HCT116 (cell line): ENCODE measurements at regions not wholly inside any gene's neighbourhood (a gene's known extent, or its start where the extent isn't known, plus 50 kb on each side); places are given as distances from the start of the nearest gene placed in this dataset.

ENCODE experiments used
- ATAC-seq: fragments of 200-7000 bp; cut with Tn5 transposase; 2 replicates; pipeline ENCODE4 v1.9.1; 2020; ENCODE audit warnings: mild to moderate bottlenecking, moderate library complexity
- BruUV-seq: library from RNA; stranded (reverse); fragments of 400-500 nt; replicated peaks from 2 replicates; lab custom pipeline; 2021; lab: Mats Ljungman, UMichigan
- CTCF ChIA-PET: fragments of 300-600 bp; sonication (Branson Sonifier 250); formaldehyde crosslinking; loops from one replicate; lab custom pipeline; 2021; ENCODE audit warnings: antibody characterized with exemption; lab: Charles Lee
- POLR2A ChIA-PET: fragments of 300-600, 350-600 bp; sonication (Branson Sonifier 250); formaldehyde crosslinking; loops from one replicate; lab custom pipeline; 2021; ENCODE audit warnings: antibody characterized with exemption; lab: Charles Lee
- RAD21 ChIA-PET, 2 experiments: fragments of 300-600 bp; sonication (Branson Sonifier 250); formaldehyde crosslinking; loops; one replicate each; lab custom pipeline; 2023; ENCODE audit warnings: low total read pairs in 2 of 2; ENCODE audit not compliant: uncharacterized antibody in 2 of 2, unreplicated experiment in 2 of 2, low non-redundant PET in 1 of 2; lab: Charles Lee
- DNase-seq: peaks from one replicate; pipeline ENCODE4 v3.0.0-alpha.2; 2010; ENCODE audit warnings: low read depth, low spot score
- H2AFZ ChIP-seq: fragments of 200-600 bp; shearing (Covaris generic), sonication (generic); 2 replicates; pipeline ENCODE4 v1.6.1; 2017; ENCODE audit warnings: low read depth, mixed run types, mixed read lengths, antibody characterized with exemption, low read length; ENCODE audit not compliant: poor library complexity, severe bottlenecking
- H3K27ac ChIP-seq: 2 replicates; pipeline ENCODE4 v1.5.1; 2012; ENCODE audit warnings: low read depth, low read length
- H3K27me3 ChIP-seq: fragments of 200-600 bp; sonication (generic); 2 replicates; pipeline ENCODE4 v1.6.1; 2016; ENCODE audit warnings: mixed run types, low read length, mixed read lengths; ENCODE audit not compliant: insufficient read depth
- H3K36me3 ChIP-seq, 2 experiments: fragments of 200-500 bp in 1 of 2; fragments of 200-600 bp in 1 of 2; sonication (Bioruptor generic) in 1 of 2; sonication (generic) in 1 of 2; 2 replicates each; pipeline versions ENCODE4 v1.5.1 to v1.6.1; 2014 to 2016; ENCODE audit warnings: low read length in 2 of 2, inconsistent platforms in 1 of 2, mixed read lengths in 1 of 2, mixed run types in 1 of 2; ENCODE audit not compliant: insufficient read depth in 2 of 2, control insufficient read depth in 1 of 2
- H3K4me1 ChIP-seq, 2 experiments: fragments of 200-600 bp in 1 of 2; sonication (generic) in 1 of 2; 2 replicates each; pipeline versions ENCODE4 v1.5.1 to v1.6.1; 2012 to 2017; ENCODE audit warnings: low read length in 2 of 2, inconsistent platforms in 1 of 2, mild to moderate bottlenecking in 1 of 2, mixed read lengths in 1 of 2, mixed run types in 1 of 2, moderate library complexity in 1 of 2; ENCODE audit not compliant: insufficient read depth in 2 of 2, control insufficient read depth in 1 of 2
- H3K4me2 ChIP-seq: fragments of 200-600 bp; sonication (generic); 2 replicates; pipeline ENCODE4 v1.6.1; 2017; ENCODE audit warnings: mixed run types, low read length, mixed read lengths
- H3K4me3 ChIP-seq, 2 experiments: fragments of 200-600 bp in 1 of 2; sonication (generic) in 1 of 2; replicated peaks in 1 of 2; 2 replicates each; pipeline ENCODE4 v1.5.1; 2011 to 2016; ENCODE audit warnings: low read length in 2 of 2, control low read depth in 1 of 2, low read depth in 1 of 2, mild to moderate bottlenecking in 1 of 2, mixed read lengths in 1 of 2, mixed run types in 1 of 2
- H3K79me2 ChIP-seq: fragments of 200-600 bp; sonication (generic); 2 replicates; pipeline ENCODE4 v1.6.1; 2017; ENCODE audit warnings: mild to moderate bottlenecking, mixed run types, low read length, moderate library complexity, mixed read lengths; ENCODE audit not compliant: insufficient read depth
- H3K9ac ChIP-seq: fragments of 200-600 bp; sonication (generic); 2 replicates; pipeline ENCODE4 v1.6.1; 2016; ENCODE audit warnings: low read length, mixed read lengths
- H3K9me2 ChIP-seq: fragments of 200-600 bp; sonication (generic), shearing (Covaris generic); 2 replicates; pipeline ENCODE4 v1.6.1; 2017; ENCODE audit warnings: mixed run types, mild to moderate bottlenecking, moderate library complexity; ENCODE audit not compliant: insufficient read depth
- H3K9me3 ChIP-seq, 2 experiments: fragments of 200-500 bp in 1 of 2; fragments of 200-600 bp in 1 of 2; sonication (Bioruptor generic) in 1 of 2; sonication (generic) in 1 of 2; 2 replicates each; pipeline ENCODE4 v1.6.1; 2014 to 2017; ENCODE audit warnings: low read length in 2 of 2, mixed read lengths in 2 of 2, inconsistent platforms in 1 of 2, low read depth in 1 of 2, mild to moderate bottlenecking in 1 of 2, mixed run types in 1 of 2, moderate library complexity in 1 of 2; ENCODE audit not compliant: control insufficient read depth in 1 of 2, insufficient read depth in 1 of 2
- H4K20me1 ChIP-seq: fragments of 200-600 bp; sonication (generic), shearing (Covaris generic); 2 replicates; pipeline ENCODE4 v1.6.1; 2017; ENCODE audit warnings: mixed run types, mild to moderate bottlenecking, moderate library complexity; ENCODE audit not compliant: insufficient read depth
- CBX3 ChIP-seq: IDR thresholded peaks from 2 replicates; pipeline ENCODE4 v1.6.1; 2012; ENCODE audit warnings: low read depth
- CEBPB ChIP-seq: IDR thresholded peaks from 2 replicates; pipeline ENCODE4 v1.6.1; 2012; ENCODE audit warnings: low read depth
- CTCF ChIP-seq, 3 experiments: fragments of 200-600 bp in 1 of 3; sonication (generic) in 1 of 3; IDR thresholded peaks in 2 of 3; conservative IDR thresholded peaks in 1 of 3; 2 replicates each; pipeline ENCODE4 v1.5.1; 2012 to 2017; ENCODE audit warnings: low read depth in 2 of 3, low read length in 2 of 3, antibody characterized with exemption in 1 of 3, borderline replicate concordance in 1 of 3, control low read depth in 1 of 3, mild to moderate bottlenecking in 1 of 3, mixed read lengths in 1 of 3, mixed run types in 1 of 3, moderate library complexity in 1 of 3; ENCODE audit not compliant: insufficient read depth in 1 of 3
- EGR1 ChIP-seq: IDR thresholded peaks from 2 replicates; pipeline ENCODE4 v1.6.1; 2012; ENCODE audit warnings: low read depth
- ELF1 ChIP-seq: IDR thresholded peaks from 2 replicates; pipeline ENCODE4 v1.6.1; 2012; ENCODE audit warnings: low read depth, borderline replicate concordance
- EZH2phosphoT487 ChIP-seq: fragments of 200-600 bp; IDR thresholded peaks from 2 replicates; pipeline ENCODE4 v1.6.1; 2018; ENCODE audit warnings: antibody characterized with exemption, borderline replicate concordance
- JUND ChIP-seq: IDR thresholded peaks from 2 replicates; pipeline ENCODE4 v1.6.1; 2012
- POLR2A ChIP-seq: IDR thresholded peaks from 2 replicates; pipeline ENCODE4 v1.7.0; 2011; ENCODE audit warnings: borderline replicate concordance; ENCODE audit not compliant: insufficient read depth, insufficient read length; ENCODE audit errors: extremely low read depth
- POLR2AphosphoS5 ChIP-seq: IDR thresholded peaks from 2 replicates; pipeline ENCODE4 v1.6.1; 2011; ENCODE audit warnings: mild to moderate bottlenecking, low read depth, low read length, moderate library complexity
- RAD21 ChIP-seq: IDR thresholded peaks from 2 replicates; pipeline ENCODE4 v1.6.1; 2012; ENCODE audit warnings: low read depth, mild to moderate bottlenecking
- SIN3A ChIP-seq: IDR thresholded peaks from 2 replicates; pipeline ENCODE4 v1.6.1; 2012; ENCODE audit warnings: low read depth
- SP1 ChIP-seq: IDR thresholded peaks from 2 replicates; pipeline ENCODE4 v1.6.1; 2012; ENCODE audit warnings: low read depth
- SRF ChIP-seq: IDR thresholded peaks from 2 replicates; pipeline ENCODE4 v1.6.1; 2012; ENCODE audit warnings: low read depth
- TCF7L2 ChIP-seq: IDR thresholded peaks from 2 replicates; pipeline ENCODE4 v1.7.0; 2011; ENCODE audit warnings: borderline replicate concordance, inconsistent platforms; ENCODE audit not compliant: insufficient read depth, insufficient read length; ENCODE audit errors: extremely low read depth
- YY1 ChIP-seq: IDR thresholded peaks from 2 replicates; pipeline ENCODE4 v1.6.1; 2011; ENCODE audit warnings: low read length, low read depth, moderate library complexity, mild to moderate bottlenecking; ENCODE audit not compliant: insufficient replicate concordance; ENCODE audit errors: extremely low read depth
- ZFX ChIP-seq: fragments of 450-650 bp; IDR thresholded peaks from 2 replicates; pipeline ENCODE4 v1.6.1; 2017
- ZNF274 ChIP-seq: fragments of 200-500 bp; sonication (Bioruptor generic); IDR thresholded peaks from 2 replicates; pipeline ENCODE4 v1.6.1; 2014; ENCODE audit warnings: mild to moderate bottlenecking, low read depth, low read length, inconsistent platforms
- intact Hi-C: fragments of 100-400 bp; cut with micrococcal nuclease; formaldehyde crosslinking; loops from 2 replicates; pipeline ENCODE4 v1.10.0; 2022

DNA sequence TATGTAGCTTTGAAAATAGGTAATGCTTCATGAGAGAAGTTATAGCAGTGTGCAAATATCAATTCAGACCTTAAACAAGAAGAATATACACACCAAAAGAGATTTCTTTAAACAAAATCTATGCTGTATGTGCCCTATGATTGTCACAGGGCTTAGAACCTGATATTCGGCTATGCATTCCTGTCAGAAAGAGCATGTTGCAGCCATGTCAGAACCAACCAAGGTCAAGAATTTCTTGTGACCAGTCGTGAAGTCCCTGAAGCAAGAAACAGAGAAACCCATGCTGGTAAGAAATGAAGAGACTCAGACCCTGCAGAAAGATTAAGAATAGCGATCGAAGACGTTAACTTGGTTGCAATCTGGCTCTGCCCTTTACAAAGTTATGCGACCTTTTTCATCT, 210.3 kb upstream of the SPIN4 start:
- DNase-seq (no peak), ATAC-seq (peak; percentile 52)
- H3K4me2 ChIP-seq = peak overlapping the region; percentile 76
- no peak overlapping the region for H3K27ac ChIP-seq
- ChIA-PET RAD21 (no interaction called here), CTCF (no interaction called here), POLR2A (interaction anchor here (0.5 kb wide), 1 partner anchor 362 kb away, joined by 3 read pairs; no protein-coding TSS in a partner anchor)
- H3K27me3 ChIP-seq = no peaks in the 10 kb centered on the region
- no peaks in the 10 kb centered on the region for H4K20me1 ChIP-seq
- H3K9me3 ChIP-seq = no peaks in the 10 kb centered on the region
- no peak for TF ChIP-seq EGR1
- TF ChIP-seq RAD21 = no peak
- H3K79me2 ChIP-seq = peaks cover 31% of the 10 kb centered on the region
- H3K9ac ChIP-seq = peak overlapping the region; percentile 26; the same call in 1 of the 2 replicates
- BruUV-seq = no TSS peak
- intact Hi-C loops = no loop called here
- H3K4me3 ChIP-seq = peak overlapping the region; percentile 73 to 77
- H3K4me1 ChIP-seq = no peaks in the 10 kb centered on the region; a peak in 1 of 4 replicates
- no peaks in the 10 kb centered on the region for H3K36me3 ChIP-seq
- H3K9me2 ChIP-seq = no peaks in the 10 kb centered on the region
- peak overlapping the region; percentile 95 for H2AFZ ChIP-seq

DNA sequence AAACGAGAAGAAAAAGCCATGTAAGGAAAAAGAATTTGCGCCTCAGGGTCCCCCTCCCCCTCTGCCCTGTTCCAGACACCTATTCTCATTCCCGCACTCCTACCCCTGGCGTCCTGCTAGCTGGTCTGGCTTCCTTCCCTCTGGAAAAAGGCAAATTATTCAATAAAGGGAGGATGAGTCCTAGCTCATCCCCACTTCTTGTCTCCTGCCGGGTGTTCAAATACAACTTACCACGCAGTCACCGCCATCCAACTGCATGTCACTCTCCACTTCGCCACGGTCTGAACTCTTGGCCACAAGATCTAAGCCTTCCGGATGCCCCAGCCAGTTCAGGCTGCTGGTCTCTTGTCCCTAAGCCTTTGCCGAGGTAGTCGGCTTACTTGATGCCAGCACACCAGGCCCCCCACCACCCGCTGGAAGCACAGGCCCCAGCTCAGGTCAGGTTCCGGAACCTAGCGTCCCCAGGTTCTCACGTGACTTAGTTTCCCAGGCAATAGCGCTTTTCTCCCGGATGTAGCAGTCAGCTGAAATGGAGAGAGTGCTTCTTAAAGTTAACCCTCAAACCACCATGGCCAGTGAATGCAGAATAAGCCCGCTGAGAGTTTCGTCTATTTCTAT, 209.6 kb upstream of the SPIN4 start:
- intact Hi-C loops = no loop called here
- BruUV-seq = TSS peak; percentile 61
- ATAC-seq = peak; percentile 92
- H3K79me2 ChIP-seq = peaks cover 31% of the 10 kb centered on the region
- peak overlapping the region; percentile 73 to 77 for H3K4me3 ChIP-seq
- peak; percentile 64; the same call in 1 of the 2 replicates for TF ChIP-seq CBX3
- TF ChIP-seq SP1 = peak; percentile 54
- no peak for TF ChIP-seq SRF
- TF ChIP-seq JUND = no peak
- TF ChIP-seq POLR2A = peak; percentile 27
- TF ChIP-seq CEBPB = no peak
- no peak for TF ChIP-seq ZNF274
- TF ChIP-seq TCF7L2 = peak; percentile 42
- TF ChIP-seq CTCF (IDR thresholded peaks at IDR 0.05 in 2 of 3, conservative IDR thresholded peaks at IDR 0.05 in 1 of 3; ENCODE audit: borderline replicate concordance in 1 of 3, insufficient read depth in 1 of 3, low read depth in 2 of 3, low read length in 2 of 3) = no peak
- TF ChIP-seq RAD21 = no peak
- TF ChIP-seq ELF1 = peak; percentile 34
- peak; percentile 52; the same call in 1 of the 2 replicates for TF ChIP-seq SIN3A
- no peak for TF ChIP-seq YY1
- no peak for TF ChIP-seq EZH2phosphoT487
- TF ChIP-seq ZFX = peak; percentile 49
- peak; percentile 60 for TF ChIP-seq POLR2AphosphoS5
- TF ChIP-seq, all 23 proteins: peak for 8
- DNase-seq = peak; percentile 59
- no peaks in the 10 kb centered on the region; a peak in 1 of 4 replicates for H3K4me1 ChIP-seq
- no peaks in the 10 kb centered on the region for H3K27me3 ChIP-seq
- H3K9me2 ChIP-seq = no peaks in the 10 kb centered on the region
- H2AFZ ChIP-seq = no peak overlapping the region
- peak overlapping the region; percentile 59 for H3K9ac ChIP-seq
- peak overlapping the region; percentile 54 for H3K27ac ChIP-seq
- CTCF ChIA-PET = no interaction called here
- H4K20me1 ChIP-seq = no peaks in the 10 kb centered on the region
- no peaks in the 10 kb centered on the region for H3K36me3 ChIP-seq
- POLR2A ChIA-PET = interaction anchor here (0.5 kb wide), 1 partner anchor 363 kb away, joined by 3 read pairs; no protein-coding TSS in a partner anchor
- RAD21 ChIA-PET = no interaction called here
- peak overlapping the region; percentile 76 for H3K4me2 ChIP-seq
- H3K9me3 ChIP-seq = no peaks in the 10 kb centered on the region
